Mucosa of descending colon (tissue), 3 donors: ENCODE measurements at regions not wholly inside any gene's neighbourhood (a gene's known extent, or its start where the extent isn't known, plus 50 kb on each side); places are given as distances from the start of the nearest gene placed in this dataset.

ENCODE experiments used
- ATAC-seq: fragments of 200-7000 bp; cut with Tn5 transposase; one replicate; pipeline ENCODE4 v1.9.1; 2020; ENCODE audit warnings: mild to moderate bottlenecking, moderate library complexity
- DNase-seq, 3 donors: peaks; one replicate each; pipeline ENCODE4 v3.0.0-alpha.2; 2020
- H3K36me3 ChIP-seq: fragments of 200-600 bp; one replicate; pipeline ENCODE4 v1.8.0; 2021; ENCODE audit warnings: low read depth, mild to moderate bottlenecking
- H3K4me1 ChIP-seq: fragments of 200-600 bp; one replicate; pipeline ENCODE4 v1.8.0; 2021; ENCODE audit warnings: low read depth, mild to moderate bottlenecking
- H3K4me3 ChIP-seq: fragments of 200-600 bp; one replicate; pipeline ENCODE4 v1.8.0; 2021; ENCODE audit warnings: mild to moderate bottlenecking
- H3K9me3 ChIP-seq: fragments of 200-600 bp; one replicate; pipeline ENCODE4 v1.8.0; 2021; ENCODE audit warnings: mild to moderate bottlenecking
- CTCF ChIP-seq: fragments of 200-600 bp; IDR thresholded peaks from one replicate; pipeline ENCODE4 v1.8.0; 2022; ENCODE audit warnings: antibody characterized with exemption, mild to moderate bottlenecking
- intact Hi-C, 2 donors: fragments of 100-400 bp; cut with DNase I in 1 of 2; cut with micrococcal nuclease in 1 of 2; formaldehyde crosslinking; loops; one replicate each; pipeline versions ENCODE4 v1.11.0 to v1.11.1; 2022; cut with DNase I, micrococcal nuclease
- donor health status: DM: no; HTN: no; CAD: no; lungs with moderate emphysema.
- donor health status: DM: no; HTN: no; CAD: no.
- donor health status: DM: no; HTN: yes; CAD: no.

- TF ChIP-seq CTCF = no peak
- H3K9me3 ChIP-seq = no peaks in the 10 kb centered on the region
- ATAC-seq (peak; percentile 82), DNase-seq (no peak)
- intact Hi-C loops = no loop called here
- no peak overlapping the region for H3K4me3 ChIP-seq
- H3K36me3 ChIP-seq = no peaks in the 10 kb centered on the region
- H3K4me1 ChIP-seq = no peaks in the 10 kb centered on the region
Observed at GRCh38 chr1:185439727-185440415, 122.8 kb upstream of the IVNS1ABP start.

GRCh38 chr1:185438936-185439335 is 121.9 kb upstream of the IVNS1ABP start:
- ATAC-seq (no peak), DNase-seq (no peak)
- TF ChIP-seq CTCF = no peak
- intact Hi-C loops = no loop called here
- H3K4me1 ChIP-seq = no peaks in the 10 kb centered on the region
- no peaks in the 10 kb centered on the region for H3K9me3 ChIP-seq
- no peak overlapping the region for H3K4me3 ChIP-seq
- H3K36me3 ChIP-seq = no peaks in the 10 kb centered on the region

GRCh38 chr1:185435696-185436379 is 118.8 kb upstream of the IVNS1ABP start:
- no peaks in the 10 kb centered on the region for H3K4me1 ChIP-seq
- no peaks in the 10 kb centered on the region for H3K36me3 ChIP-seq
- H3K9me3 ChIP-seq = no peaks in the 10 kb centered on the region
- no peak for TF ChIP-seq CTCF
- ATAC-seq (peak; percentile 59), DNase-seq (no peak)
- intact Hi-C loops = no loop called here
- no peak overlapping the region for H3K4me3 ChIP-seq

- TF ChIP-seq CTCF = no peak
- intact Hi-C loops = no loop called here
- DNase-seq = no peak
- no peaks in the 10 kb centered on the region for H3K4me1 ChIP-seq
- H3K36me3 ChIP-seq = no peaks in the 10 kb centered on the region
- no peaks in the 10 kb centered on the region for H3K9me3 ChIP-seq
- no peak for ATAC-seq
- no peak overlapping the region for H3K4me3 ChIP-seq
Observed at GRCh38 chr1:185434721-185435120, 117.7 kb upstream of the IVNS1ABP start.

GRCh38 chr1:185433667-185434066 is 116.6 kb upstream of the IVNS1ABP start:
- H3K4me3 ChIP-seq = no peak overlapping the region
- no peak for TF ChIP-seq CTCF
- no peaks in the 10 kb centered on the region for H3K9me3 ChIP-seq
- H3K36me3 ChIP-seq = no peaks in the 10 kb centered on the region
- ATAC-seq (no peak), DNase-seq (no peak)
- no peaks in the 10 kb centered on the region for H3K4me1 ChIP-seq
- intact Hi-C loops = no loop called here
